ENCODE measurements at regions not wholly inside any gene's neighbourhood (a gene's known extent, or its start where the extent isn't known, plus 50 kb on each side); places are given as distances from the start of the nearest gene placed in this dataset.

- H3K9me1 ChIP-seq (ENCODE audit: control insufficient read depth, extremely low read depth, insufficient read depth, low read length) = no peaks in the 10 kb centered on the region
- H3K9ac ChIP-seq (ENCODE audit: control insufficient read depth, extremely low read depth, insufficient read depth, low read length) = no peak overlapping the region
- H3K27me3 ChIP-seq (ENCODE audit: control insufficient read depth, extremely low read depth, insufficient read depth, low read length) = no peaks in the 10 kb centered on the region
- no peak overlapping the region for H2AFZ ChIP-seq (ENCODE audit: control insufficient read depth, low read length)
- no peaks in the 10 kb centered on the region for H3K4me1 ChIP-seq (ENCODE audit: control insufficient read depth, extremely low read depth, insufficient read depth, low read length)
- H3K79me2 ChIP-seq (ENCODE audit: control insufficient read depth, insufficient read depth, low read length) = no peaks in the 10 kb centered on the region
- DNase-seq (ENCODE audit: low read depth, low spot score) (no peak), FAIRE-seq (no peak)
- H3K9me3 ChIP-seq (ENCODE audit: control insufficient read depth, low read depth, low read length) = no peaks in the 10 kb centered on the region
- H3K36me3 ChIP-seq (ENCODE audit: control insufficient read depth in 2 of 2, extremely low read depth in 1 of 2, insufficient read depth in 2 of 2, low read length in 2 of 2) = no peaks in the 10 kb centered on the region
- H3K4me3 ChIP-seq (ENCODE audit: control insufficient read depth in 2 of 3, extremely low read depth in 1 of 3, insufficient read depth in 2 of 3, low read depth in 1 of 3, low read length in 3 of 3) = no peak overlapping the region
- no peak overlapping the region for H3K27ac ChIP-seq (ENCODE audit: control insufficient read depth, insufficient read depth, low read length)
- TF ChIP-seq EZH2 (IDR thresholded peaks at IDR 0.05; ENCODE audit: low read length) (no peak), CTCF (optimal IDR thresholded peaks at IDR 0.05 in 1 of 3, IDR thresholded peaks at IDR 0.05 in 1 of 3, conservative IDR thresholded peaks at IDR 0.05 in 1 of 3; ENCODE audit: extremely low read depth in 1 of 3, insufficient read depth in 2 of 3, low read length in 3 of 3) (no peak)
- dilution Hi-C loops (cut with MboI; ENCODE audit: extremely low pct_ligation_motif_present, low sequenced_read_pairs) = no loop called here
- no peaks in the 10 kb centered on the region for H4K20me1 ChIP-seq (ENCODE audit: control insufficient read depth, extremely low read depth, insufficient read depth, low read length)
- H3K4me2 ChIP-seq (ENCODE audit: control insufficient read depth, extremely low read depth, insufficient read depth, low read depth, low read length) = no peak overlapping the region
Observed at GRCh38 chr3:74332165-74332564, 282.3 kb downstream of the CNTN3 start.

GRCh38 chr3:74331711-74332110, 282.7 kb downstream of the CNTN3 start:
- Histone ChIP-seq H2AFZ (ENCODE audit: control insufficient read depth, low read length) (no peak overlapping the region), H3K9me1 (ENCODE audit: control insufficient read depth, extremely low read depth, insufficient read depth, low read length) (no peaks in the 10 kb centered on the region), H3K9me3 (ENCODE audit: control insufficient read depth, low read depth, low read length) (no peaks in the 10 kb centered on the region), H3K4me3 (ENCODE audit: control insufficient read depth in 2 of 3, extremely low read depth in 1 of 3, insufficient read depth in 2 of 3, low read depth in 1 of 3, low read length in 3 of 3) (no peak overlapping the region), H3K27ac (ENCODE audit: control insufficient read depth, insufficient read depth, low read length) (no peak overlapping the region), H3K36me3 (ENCODE audit: control insufficient read depth in 2 of 2, extremely low read depth in 1 of 2, insufficient read depth in 2 of 2, low read length in 2 of 2) (no peaks in the 10 kb centered on the region), H3K4me1 (ENCODE audit: control insufficient read depth, extremely low read depth, insufficient read depth, low read length) (no peaks in the 10 kb centered on the region), H3K4me2 (ENCODE audit: control insufficient read depth, extremely low read depth, insufficient read depth, low read depth, low read length) (no peak overlapping the region), H3K79me2 (ENCODE audit: control insufficient read depth, insufficient read depth, low read length) (no peaks in the 10 kb centered on the region), H4K20me1 (ENCODE audit: control insufficient read depth, extremely low read depth, insufficient read depth, low read length) (no peaks in the 10 kb centered on the region), H3K9ac (ENCODE audit: control insufficient read depth, extremely low read depth, insufficient read depth, low read length) (no peak overlapping the region), H3K27me3 (ENCODE audit: control insufficient read depth, extremely low read depth, insufficient read depth, low read length) (no peaks in the 10 kb centered on the region)
- dilution Hi-C loops (cut with MboI; ENCODE audit: extremely low pct_ligation_motif_present, low sequenced_read_pairs) = no loop called here
- DNase-seq (ENCODE audit: low read depth, low spot score) (no peak), FAIRE-seq (no peak)
- TF ChIP-seq CTCF (optimal IDR thresholded peaks at IDR 0.05 in 1 of 3, IDR thresholded peaks at IDR 0.05 in 1 of 3, conservative IDR thresholded peaks at IDR 0.05 in 1 of 3; ENCODE audit: extremely low read depth in 1 of 3, insufficient read depth in 2 of 3, low read length in 3 of 3) (no peak), EZH2 (IDR thresholded peaks at IDR 0.05; ENCODE audit: low read length) (no peak)
